HG03135 (cell line): ENCODE measurements at regions not wholly inside any gene's neighbourhood (a gene's known extent, or its start where the extent isn't known, plus 50 kb on each side); places are given as distances from the start of the nearest gene placed in this dataset.

ENCODE experiments used
- ATAC-seq: cut with Tn5 transposase; IDR thresholded peaks from one replicate; pipeline ENCODE4 v1.9.1; 2021; ENCODE audit warnings: mild to moderate bottlenecking, moderate library complexity; ENCODE audit not compliant: unreplicated experiment

- no peak for ATAC-seq
These were observed 396.2 kb upstream of the IRX4 start for GRCh38 chr5:2278825-2279456.

GRCh38 chr5:2277886-2278285 is 395.2 kb upstream of the IRX4 start:
- ATAC-seq: no peak

GRCh38 chr5:2276101-2276500 is 393.4 kb upstream of the IRX4 start:
- ATAC-seq: no peak

- ATAC-seq: no peak
These were observed 390.0 kb upstream of the IRX4 start for GRCh38 chr5:2272755-2273154.

- no peak for ATAC-seq
These were observed 389.3 kb upstream of the IRX4 start for GRCh38 chr5:2272039-2272438.

GRCh38 chr5:2271316-2271715 is 388.6 kb upstream of the IRX4 start:
- no peak for ATAC-seq

GRCh38 chr5:2270467-2270866 is 387.7 kb upstream of the IRX4 start:
- ATAC-seq: no peak

GRCh38 chr5:2269656-2270055 is 386.9 kb upstream of the IRX4 start:
- no peak for ATAC-seq

- ATAC-seq: no peak
These were observed 385.3 kb upstream of the IRX4 start for GRCh38 chr5:2267991-2268390.

GRCh38 chr5:2266641-2267240 is 384.0 kb upstream of the IRX4 start:
- no peak for ATAC-seq

- no peak for ATAC-seq
These were observed 382.6 kb upstream of the IRX4 start for GRCh38 chr5:2265341-2265740.

GRCh38 chr5:2263763-2264162 is 381.0 kb upstream of the IRX4 start:
- no peak for ATAC-seq

- no peak for ATAC-seq
These were observed 379.9 kb upstream of the IRX4 start for GRCh38 chr5:2262620-2263019.

GRCh38 chr5:2261004-2261703 is 378.4 kb upstream of the IRX4 start:
- no peak for ATAC-seq

GRCh38 chr5:2260211-2261003 is 377.7 kb upstream of the IRX4 start:
- no peak for ATAC-seq

GRCh38 chr5:2259494-2260107 is 376.9 kb upstream of the IRX4 start:
- no peak for ATAC-seq

GRCh38 chr5:2258861-2259260 is 376.1 kb upstream of the IRX4 start:
- no peak for ATAC-seq

- ATAC-seq: no peak
These were observed 374.9 kb upstream of the IRX4 start for GRCh38 chr5:2257326-2258244.

GRCh38 chr5:2256691-2257280 is 374.1 kb upstream of the IRX4 start:
- ATAC-seq: no peak
